ENCODE measurements at regions not wholly inside any gene's neighbourhood (a gene's known extent, or its start where the extent isn't known, plus 50 kb on each side); places are given as distances from the start of the nearest gene placed in this dataset.

DNA sequence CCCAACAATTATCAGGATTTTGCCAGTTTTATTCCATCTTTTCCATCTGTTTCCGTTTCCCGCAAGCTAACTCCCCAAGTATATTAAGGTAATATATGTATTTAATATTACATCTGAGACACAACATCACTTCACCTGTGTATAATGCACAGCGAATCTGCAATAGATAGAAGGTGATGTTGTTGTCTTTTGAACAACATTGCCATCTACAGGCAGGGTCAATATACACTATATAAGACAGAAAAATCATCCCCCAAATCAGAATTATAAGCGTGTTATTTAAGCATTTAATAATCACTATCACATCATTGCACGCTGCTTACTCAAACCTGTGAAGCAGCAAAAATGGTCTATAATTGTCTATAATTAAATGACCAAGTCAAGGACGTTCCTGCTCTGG is 1115.5 kb downstream of the NLGN4X start:
- Histone ChIP-seq H3K4me1 (ENCODE audit: insufficient read depth) (no peaks in the 10 kb centered on the region), H3K36me3 (ENCODE audit: insufficient read depth) (no peaks in the 10 kb centered on the region), H3K27ac (ENCODE audit: low read depth) (no peak overlapping the region), H3K4me2 (no peak overlapping the region), H3K27me3 (ENCODE audit: insufficient read depth) (no peaks in the 10 kb centered on the region), H3K4me3 (no peak overlapping the region), H3F3A (replicated peaks; ENCODE audit: low read depth) (no peaks in the 10 kb centered on the region), H2AFZ (no peak overlapping the region), H4K20me1 (replicated peaks; ENCODE audit: insufficient read depth) (no peaks in the 10 kb centered on the region), H3K9me2 (ENCODE audit: insufficient read depth) (no peaks in the 10 kb centered on the region), H3K79me2 (replicated peaks; ENCODE audit: insufficient read depth) (no peaks in the 10 kb centered on the region)
- ATAC-seq (no peak), DNase-seq (ENCODE audit: low spot score) (peak; percentile 31)
- Mint-ChIP-seq H3K36me3 (ENCODE audit: low read depth) (no peaks in the 10 kb centered on the region), H3K4me1 (no peaks in the 10 kb centered on the region), H3K4me3 (no peak overlapping the region), H3K9me3 (no peaks in the 10 kb centered on the region), H3K27me3 (ENCODE audit: insufficient read depth, low read depth, poor library complexity) (no peaks in the 10 kb centered on the region), H3K27ac (no peak overlapping the region)
- TF ChIP-seq ZNF331 (CRISPR knock-in tag; IDR thresholded peaks at IDR 0.05; ENCODE audit: low read depth) = no peak
- TF ChIP-seq, protein P1, sequence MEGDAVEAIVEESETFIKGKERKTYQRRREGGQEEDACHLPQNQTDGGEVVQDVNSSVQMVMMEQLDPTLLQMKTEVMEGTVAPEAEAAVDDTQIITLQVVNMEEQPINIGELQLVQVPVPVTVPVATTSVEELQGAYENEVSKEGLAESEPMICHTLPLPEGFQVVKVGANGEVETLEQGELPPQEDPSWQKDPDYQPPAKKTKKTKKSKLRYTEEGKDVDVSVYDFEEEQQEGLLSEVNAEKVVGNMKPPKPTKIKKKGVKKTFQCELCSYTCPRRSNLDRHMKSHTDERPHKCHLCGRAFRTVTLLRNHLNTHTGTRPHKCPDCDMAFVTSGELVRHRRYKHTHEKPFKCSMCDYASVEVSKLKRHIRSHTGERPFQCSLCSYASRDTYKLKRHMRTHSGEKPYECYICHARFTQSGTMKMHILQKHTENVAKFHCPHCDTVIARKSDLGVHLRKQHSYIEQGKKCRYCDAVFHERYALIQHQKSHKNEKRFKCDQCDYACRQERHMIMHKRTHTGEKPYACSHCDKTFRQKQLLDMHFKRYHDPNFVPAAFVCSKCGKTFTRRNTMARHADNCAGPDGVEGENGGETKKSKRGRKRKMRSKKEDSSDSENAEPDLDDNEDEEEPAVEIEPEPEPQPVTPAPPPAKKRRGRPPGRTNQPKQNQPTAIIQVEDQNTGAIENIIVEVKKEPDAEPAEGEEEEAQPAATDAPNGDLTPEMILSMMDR (conservative IDR thresholded peaks at IDR 0.05; ENCODE audit: low read depth in 2 of 2) = peak; percentile 55 to 56; a peak in 3 of 4 replicates

DNA sequence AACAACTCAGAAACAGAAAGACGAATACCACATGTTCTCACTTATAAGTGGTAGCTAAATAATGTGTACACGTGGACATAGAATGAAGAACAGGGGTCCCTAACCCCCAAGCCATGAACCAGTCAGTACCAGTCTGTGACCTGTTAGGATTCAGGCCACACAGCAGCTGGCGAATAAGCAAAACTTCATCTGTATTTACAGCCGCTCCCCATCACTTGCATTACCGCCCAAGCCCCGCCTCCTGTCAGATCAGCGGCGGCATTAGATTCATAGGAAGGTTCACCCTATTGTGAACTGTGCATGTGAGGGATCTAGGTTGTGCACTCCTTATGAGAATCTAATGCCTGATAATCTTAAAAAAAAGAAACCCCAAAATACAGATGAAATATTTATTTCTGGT is 1128.7 kb downstream of the NLGN4X start:
- Histone ChIP-seq H3K4me3 (no peak overlapping the region), H3K4me2 (no peak overlapping the region), H3K9me2 (ENCODE audit: insufficient read depth) (no peaks in the 10 kb centered on the region), H3K27me3 (ENCODE audit: insufficient read depth) (no peaks in the 10 kb centered on the region), H3K36me3 (ENCODE audit: insufficient read depth) (no peaks in the 10 kb centered on the region), H3K27ac (ENCODE audit: low read depth) (no peak overlapping the region), H3K4me1 (ENCODE audit: insufficient read depth) (no peaks in the 10 kb centered on the region), H2AFZ (no peak overlapping the region), H3F3A (replicated peaks; ENCODE audit: low read depth) (no peaks in the 10 kb centered on the region), H4K20me1 (replicated peaks; ENCODE audit: insufficient read depth) (no peaks in the 10 kb centered on the region), H3K79me2 (replicated peaks; ENCODE audit: insufficient read depth) (no peaks in the 10 kb centered on the region)
- Mint-ChIP-seq H3K9me3 (peaks cover 8% of the 10 kb centered on the region; the same call in 1 of the 3 replicates), H3K27ac (no peak overlapping the region), H3K27me3 (ENCODE audit: insufficient read depth, low read depth, poor library complexity) (no peaks in the 10 kb centered on the region), H3K36me3 (ENCODE audit: low read depth) (peaks cover 6% of the 10 kb centered on the region; the same call in 2 of the 3 replicates), H3K4me1 (no peaks in the 10 kb centered on the region), H3K4me3 (no peak overlapping the region)
- no peak for DNase-seq (ENCODE audit: low spot score)
- no peak for ATAC-seq
- TF ChIP-seq, protein P1 (conservative IDR thresholded peaks at IDR 0.05; ENCODE audit: low read depth in 2 of 2) = no peak
- no peak for TF ChIP-seq EZH2phosphoT487 (IDR thresholded peaks at IDR 0.05; ENCODE audit: unreplicated experiment)
- TF ChIP-seq CREB1 (CRISPR knock-in tag; IDR thresholded peaks at IDR 0.05; ENCODE audit: low read depth) = no peak
- TF ChIP-seq, protein P2, sequence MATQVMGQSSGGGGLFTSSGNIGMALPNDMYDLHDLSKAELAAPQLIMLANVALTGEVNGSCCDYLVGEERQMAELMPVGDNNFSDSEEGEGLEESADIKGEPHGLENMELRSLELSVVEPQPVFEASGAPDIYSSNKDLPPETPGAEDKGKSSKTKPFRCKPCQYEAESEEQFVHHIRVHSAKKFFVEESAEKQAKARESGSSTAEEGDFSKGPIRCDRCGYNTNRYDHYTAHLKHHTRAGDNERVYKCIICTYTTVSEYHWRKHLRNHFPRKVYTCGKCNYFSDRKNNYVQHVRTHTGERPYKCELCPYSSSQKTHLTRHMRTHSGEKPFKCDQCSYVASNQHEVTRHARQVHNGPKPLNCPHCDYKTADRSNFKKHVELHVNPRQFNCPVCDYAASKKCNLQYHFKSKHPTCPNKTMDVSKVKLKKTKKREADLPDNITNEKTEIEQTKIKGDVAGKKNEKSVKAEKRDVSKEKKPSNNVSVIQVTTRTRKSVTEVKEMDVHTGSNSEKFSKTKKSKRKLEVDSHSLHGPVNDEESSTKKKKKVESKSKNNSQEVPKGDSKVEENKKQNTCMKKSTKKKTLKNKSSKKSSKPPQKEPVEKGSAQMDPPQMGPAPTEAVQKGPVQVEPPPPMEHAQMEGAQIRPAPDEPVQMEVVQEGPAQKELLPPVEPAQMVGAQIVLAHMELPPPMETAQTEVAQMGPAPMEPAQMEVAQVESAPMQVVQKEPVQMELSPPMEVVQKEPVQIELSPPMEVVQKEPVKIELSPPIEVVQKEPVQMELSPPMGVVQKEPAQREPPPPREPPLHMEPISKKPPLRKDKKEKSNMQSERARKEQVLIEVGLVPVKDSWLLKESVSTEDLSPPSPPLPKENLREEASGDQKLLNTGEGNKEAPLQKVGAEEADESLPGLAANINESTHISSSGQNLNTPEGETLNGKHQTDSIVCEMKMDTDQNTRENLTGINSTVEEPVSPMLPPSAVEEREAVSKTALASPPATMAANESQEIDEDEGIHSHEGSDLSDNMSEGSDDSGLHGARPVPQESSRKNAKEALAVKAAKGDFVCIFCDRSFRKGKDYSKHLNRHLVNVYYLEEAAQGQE (IDR thresholded peaks at IDR 0.05; ENCODE audit: unreplicated experiment) = no peak
- no peak for TF ChIP-seq ZNF114 (CRISPR knock-in tag; IDR thresholded peaks at IDR 0.05)
- TF ChIP-seq EZH2 (IDR thresholded peaks at IDR 0.05; ENCODE audit: low read depth, unreplicated experiment) = no peak
- no peak for TF ChIP-seq ZNF331 (CRISPR knock-in tag; IDR thresholded peaks at IDR 0.05; ENCODE audit: low read depth)
